Prostate gland (tissue), 2 donors: ENCODE measurements at regions not wholly inside any gene's neighbourhood (a gene's known extent, or its start where the extent isn't known, plus 50 kb on each side); places are given as distances from the start of the nearest gene placed in this dataset.
"Not testable (repeated sequence)": the region's sequence is repeated elsewhere in the genome, so short reads cannot be mapped to it uniquely, and the experiment has no call there.

Source experiments
- DNase-seq: peaks from one replicate; pipeline ENCODE4 v3.0.0-alpha.2; 2019; ENCODE audit warnings: low spot score
- H3K27ac ChIP-seq, 2 donors: fragments of 200-600 bp; sonication (generic); 2 replicates each; pipeline ENCODE4 v1.5.1; 2017 to 2019
- H3K27me3 ChIP-seq: fragments of 200-600 bp; sonication (generic); replicated peaks from 2 replicates; pipeline ENCODE4 v1.5.1; 2019; ENCODE audit not compliant: insufficient read depth
- H3K36me3 ChIP-seq, 2 donors: fragments of 200-600 bp; sonication (generic); 1 replicate in 1 of 2; 2 replicates in 1 of 2; pipeline versions ENCODE4 v1.5.1 to v1.8.1; 2017 to 2019
- H3K4me1 ChIP-seq: fragments of 200-600 bp; sonication (generic); replicated peaks from 2 replicates; pipeline ENCODE4 v1.5.1; 2019
- H3K4me3 ChIP-seq, 2 donors: fragments of 200-600 bp; sonication (generic); 2 replicates each; pipeline ENCODE4 v1.5.1; 2017 to 2019
- H3K9me3 ChIP-seq: fragments of 200-600 bp; sonication (generic); 2 replicates; pipeline ENCODE4 v1.5.1; 2017
- CTCF ChIP-seq, 4 experiments: fragments of 200-600 bp in 2 of 4; fragments of 450-650 bp in 2 of 4; sonication (generic) in 2 of 4; IDR thresholded peaks; 1 replicate in 3 of 4; 2 replicates in 1 of 4; pipeline ENCODE4 v1.5.1; 2016 to 2019; ENCODE audit warnings: antibody characterized with exemption in 4 of 4, mild to moderate bottlenecking in 2 of 4, moderate library complexity in 2 of 4
- POLR2A ChIP-seq: fragments of 450-650 bp; IDR thresholded peaks from one replicate; pipeline ENCODE4 v1.6.1; 2016; ENCODE audit warnings: antibody characterized with exemption, mild to moderate bottlenecking
- POLR2AphosphoS5 ChIP-seq: sonication (generic); formaldehyde crosslinking; IDR thresholded peaks from one replicate; pipeline ENCODE4 v1.6.1; 2017; ENCODE audit warnings: antibody characterized with exemption
- WGBS: methylation state at CpG from one replicate; pipeline ENCODE4 v1.1.5; 2018; 5-methylcytosine and 5-hydroxymethylcytosine counted together
- intact Hi-C: fragments of 100-400 bp; cut with DNase I; formaldehyde crosslinking; loops from one replicate; pipeline ENCODE4 v1.14.2; 2022

GRCh38 chr1:194062962-194063361 lies 876.5 kb upstream of the B3GALT2 start:
- Histone ChIP-seq H3K27ac (no peak overlapping the region), H3K36me3 (no peaks in the 10 kb centered on the region), H3K27me3 (no peaks in the 10 kb centered on the region), H3K4me3 (no peak overlapping the region), H3K4me1 (no peaks in the 10 kb centered on the region), H3K9me3 (no peaks in the 10 kb centered on the region)
- no peak for DNase-seq
- 87% methylated on average over 2 of the region's 2 CpGs for WGBS
- TF ChIP-seq POLR2A (no peak), CTCF (IDR thresholded peaks at IDR 0.05) (no peak), POLR2AphosphoS5 (no peak)
- intact Hi-C loops = no loop called here

- no peak for TF ChIP-seq POLR2A
- no peak for TF ChIP-seq POLR2AphosphoS5
- no peak for TF ChIP-seq CTCF (IDR thresholded peaks at IDR 0.05)
- WGBS = 91% methylated on average over 1 of the region's 1 CpG
- no peaks in the 10 kb centered on the region for H3K36me3 ChIP-seq
- H3K4me3 ChIP-seq = no peak overlapping the region
- H3K4me1 ChIP-seq = no peaks in the 10 kb centered on the region
- no peak overlapping the region for H3K27ac ChIP-seq
- no peaks in the 10 kb centered on the region for H3K27me3 ChIP-seq
- H3K9me3 ChIP-seq = no peaks in the 10 kb centered on the region
- DNase-seq = no peak
- intact Hi-C loops = no loop called here
Measured at GRCh38 chr1:194062526-194062925, 876.1 kb upstream of the B3GALT2 start.

GRCh38 chr1:194060481-194060880 lies 874.1 kb upstream of the B3GALT2 start:
- intact Hi-C loops = no loop called here
- Histone ChIP-seq H3K27ac (no peak overlapping the region), H3K4me1 (no peaks in the 10 kb centered on the region), H3K9me3 (no peaks in the 10 kb centered on the region), H3K27me3 (no peaks in the 10 kb centered on the region), H3K36me3 (no peaks in the 10 kb centered on the region), H3K4me3 (no peak overlapping the region)
- TF ChIP-seq POLR2AphosphoS5 = no peak
- TF ChIP-seq CTCF (IDR thresholded peaks at IDR 0.05) = no peak
- no peak for TF ChIP-seq POLR2A
- WGBS = 78% methylated on average over 4 of the region's 4 CpGs
- no peak for DNase-seq

- DNase-seq, intact Hi-C loops, H3K36me3 ChIP-seq, H3K27ac ChIP-seq, H3K9me3 ChIP-seq, H3K4me3 ChIP-seq, H3K4me1 ChIP-seq, H3K27me3 ChIP-seq: not testable (repeated sequence)
- 81% methylated on average over 5 of the region's 5 CpGs for WGBS
Measured at GRCh38 chr1:194058268-194058667, 871.9 kb upstream of the B3GALT2 start.

GRCh38 chr1:194056169-194056568 lies 869.8 kb upstream of the B3GALT2 start:
- WGBS = 87% methylated on average over 2 of the region's 2 CpGs
- TF ChIP-seq POLR2AphosphoS5 (no peak), CTCF (IDR thresholded peaks at IDR 0.05) (no peak), POLR2A (no peak)

More at GRCh38 chr1:194056169-194056568, 869.8 kb upstream of the B3GALT2 start:
- Histone ChIP-seq H3K4me1 (no peaks in the 10 kb centered on the region), H3K36me3 (no peaks in the 10 kb centered on the region), H3K4me3 (no peak overlapping the region), H3K9me3 (no peaks in the 10 kb centered on the region), H3K27me3 (no peaks in the 10 kb centered on the region), H3K27ac (no peak overlapping the region)
- intact Hi-C loops = no loop called here
- no peak for DNase-seq
